GM21515 (cell line): ENCODE measurements at regions not wholly inside any gene's neighbourhood (a gene's known extent, or its start where the extent isn't known, plus 50 kb on each side); places are given as distances from the start of the nearest gene placed in this dataset.

ENCODE experiments used
- ATAC-seq: cut with Tn5 transposase; IDR thresholded peaks from one replicate; pipeline ENCODE4 v1.9.1; 2021; ENCODE audit not compliant: unreplicated experiment

GRCh38 chr4:147303873-147304229 is 177.0 kb upstream of the EDNRA start:
- no peak for ATAC-seq

DNA sequence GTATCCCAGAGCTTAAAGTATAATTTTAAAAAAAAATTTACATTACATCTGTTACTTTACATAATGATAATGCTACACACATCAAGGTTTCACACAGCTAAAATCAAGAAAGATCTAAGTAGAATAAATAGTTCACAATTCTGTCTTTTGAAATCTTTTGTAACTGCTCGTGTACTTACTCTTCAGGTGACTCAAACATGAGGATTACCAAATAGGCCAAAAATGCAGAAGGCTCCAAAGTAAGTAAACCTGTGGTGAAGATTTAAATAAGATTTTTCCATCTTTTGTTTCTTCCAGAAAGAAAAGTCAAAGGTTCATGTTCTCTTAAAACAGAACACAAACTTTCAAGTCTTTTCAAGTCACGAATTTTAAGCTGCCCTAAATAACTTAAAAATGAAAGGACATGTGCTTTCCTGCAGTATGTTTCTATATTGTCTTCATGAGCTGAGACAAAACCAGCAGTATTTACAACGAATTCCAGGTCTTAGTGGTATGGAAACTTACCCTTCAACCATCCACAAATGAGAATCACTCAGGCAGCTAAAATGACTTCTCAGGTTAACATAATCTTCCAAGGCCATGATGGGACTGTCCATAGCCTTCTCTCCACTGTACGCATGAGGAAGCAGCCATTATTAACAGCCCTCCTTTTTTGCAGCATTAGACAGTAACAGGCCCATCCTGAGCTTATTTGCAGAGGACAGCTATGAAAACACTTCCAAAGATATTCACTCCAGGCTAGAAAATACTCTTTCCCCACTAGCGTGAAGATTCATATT is 172.8 kb upstream of the EDNRA start:
- ATAC-seq, result no peak

- ATAC-seq, result no peak
Observed at GRCh38 chr4:147309434-147309833, 171.5 kb upstream of the EDNRA start.

DNA sequence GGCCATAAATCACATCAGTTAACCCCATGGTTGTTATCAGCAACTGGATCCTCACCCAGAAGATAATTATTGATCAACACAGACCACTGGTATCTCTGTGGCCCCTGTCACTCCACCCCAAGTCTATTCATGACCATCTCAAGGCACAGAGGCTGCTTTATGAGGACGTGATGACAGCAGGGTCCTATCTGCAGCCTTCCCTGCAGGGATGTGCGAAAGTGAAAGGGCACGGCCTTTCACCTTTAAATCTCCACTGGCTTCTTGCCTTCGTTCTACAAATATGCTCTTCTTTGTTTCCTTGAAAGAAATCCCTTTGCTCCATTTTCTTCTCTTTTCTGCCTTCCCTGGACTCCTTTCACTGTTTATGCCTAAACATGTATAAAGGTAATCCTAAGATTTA is 170.6 kb upstream of the EDNRA start:
- no peak for ATAC-seq

- ATAC-seq, result no peak
Observed at GRCh38 chr4:147311956-147312355, 168.9 kb upstream of the EDNRA start.

GRCh38 chr4:147312376-147313046 is 168.4 kb upstream of the EDNRA start:
- ATAC-seq, result no peak

DNA sequence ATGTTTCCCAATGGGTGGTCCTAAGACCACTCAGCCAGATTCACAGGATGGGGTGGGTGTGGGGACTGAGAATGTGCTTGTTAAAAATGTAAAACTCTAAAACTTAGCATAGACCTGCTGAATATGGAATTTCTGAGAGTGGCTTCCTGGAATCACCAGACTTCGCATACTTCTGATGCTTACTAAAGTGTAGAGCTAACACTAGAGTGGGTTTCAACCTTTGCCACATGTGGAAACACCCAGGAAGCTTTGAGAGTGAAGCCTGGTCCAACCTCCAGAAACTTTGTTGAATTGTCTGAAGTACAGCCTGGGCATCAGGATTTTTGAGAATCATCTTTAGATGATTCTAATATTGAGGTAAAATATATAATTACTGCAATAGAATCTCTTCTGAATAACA is 167.8 kb upstream of the EDNRA start:
- no peak for ATAC-seq

- no peak for ATAC-seq
Observed at GRCh38 chr4:147318586-147318985, 162.3 kb upstream of the EDNRA start.

DNA sequence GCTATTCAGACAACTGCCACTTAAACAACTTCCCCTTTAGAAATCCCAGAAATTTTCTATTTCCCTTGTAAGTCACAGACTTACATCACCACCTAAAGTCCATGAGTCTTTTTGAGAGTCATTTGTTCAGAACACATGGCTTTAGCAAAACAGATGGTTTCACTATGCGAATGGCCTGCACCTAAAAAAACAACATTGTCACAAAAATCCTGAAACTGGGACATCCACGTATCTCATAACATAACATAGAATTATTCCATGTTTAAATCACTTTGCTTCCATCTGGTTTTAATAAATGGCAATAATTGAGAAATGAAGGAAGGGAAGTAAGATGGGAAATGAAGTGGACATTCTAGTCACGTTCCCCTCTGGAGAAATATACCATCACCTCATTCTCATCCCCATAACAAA is 155.3 kb upstream of the EDNRA start:
- ATAC-seq, result no peak

DNA sequence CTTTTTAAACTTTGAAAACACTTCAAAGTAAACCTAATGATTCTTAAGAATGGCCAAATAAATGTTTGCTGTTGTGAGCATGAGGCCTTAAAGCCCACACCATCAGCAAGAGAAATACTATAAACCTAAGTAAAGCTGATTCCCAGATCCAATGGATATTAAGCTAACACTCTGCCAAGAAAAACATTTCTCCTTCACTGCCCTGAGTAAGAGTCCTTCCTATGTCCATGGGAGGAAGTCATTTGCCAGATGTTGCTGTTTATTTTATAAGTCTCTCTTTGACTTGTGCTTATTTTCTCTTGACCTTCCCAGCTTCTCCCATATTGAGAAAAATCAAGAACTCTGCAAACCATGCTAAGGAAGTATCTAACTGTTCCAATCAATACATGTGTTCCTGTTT is 154.3 kb upstream of the EDNRA start:
- ATAC-seq, result no peak

DNA sequence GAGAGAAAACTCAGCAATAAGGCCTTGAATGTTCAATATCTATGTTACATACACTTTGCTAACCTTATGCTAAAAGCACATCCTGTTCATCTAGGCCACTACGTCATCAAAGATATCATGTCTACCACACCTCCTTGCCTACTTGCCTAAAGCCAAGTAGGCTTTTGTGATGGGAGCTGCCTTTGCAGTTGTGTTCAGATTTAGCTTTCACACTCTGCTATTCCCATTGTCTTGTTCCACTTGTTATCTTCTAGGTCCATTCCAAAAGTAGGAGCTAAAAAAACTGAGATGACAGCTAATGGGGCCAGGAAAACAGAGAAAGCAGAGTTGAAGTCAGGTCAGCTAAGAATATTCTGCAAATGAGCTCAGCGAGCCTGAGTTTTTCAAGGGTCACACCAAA is 153.6 kb upstream of the EDNRA start:
- ATAC-seq, result no peak

- no peak for ATAC-seq
Observed at GRCh38 chr4:147328189-147328588, 152.7 kb upstream of the EDNRA start.

- ATAC-seq, result no peak
Observed at GRCh38 chr4:147328756-147329446, 152.0 kb upstream of the EDNRA start.

DNA sequence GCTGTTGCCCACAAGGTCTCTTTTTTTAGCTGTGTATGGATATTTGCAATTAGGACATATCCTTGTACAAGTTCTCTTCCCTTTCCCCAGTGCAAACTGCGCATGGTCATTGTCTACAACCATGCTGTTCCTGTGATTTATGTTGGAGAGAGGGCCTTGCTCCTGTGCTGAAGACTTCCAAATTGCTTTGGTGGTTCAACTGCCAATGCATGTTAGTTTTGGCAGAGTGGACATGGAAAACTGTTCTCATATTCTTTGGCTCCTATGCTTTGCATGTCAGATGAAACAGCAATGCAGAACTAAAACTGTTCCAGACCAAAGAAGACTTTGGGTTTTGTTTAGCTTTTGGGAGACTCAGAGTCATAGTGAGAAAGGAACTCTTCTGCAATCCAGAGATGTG is 148.8 kb upstream of the EDNRA start:
- no peak for ATAC-seq

DNA sequence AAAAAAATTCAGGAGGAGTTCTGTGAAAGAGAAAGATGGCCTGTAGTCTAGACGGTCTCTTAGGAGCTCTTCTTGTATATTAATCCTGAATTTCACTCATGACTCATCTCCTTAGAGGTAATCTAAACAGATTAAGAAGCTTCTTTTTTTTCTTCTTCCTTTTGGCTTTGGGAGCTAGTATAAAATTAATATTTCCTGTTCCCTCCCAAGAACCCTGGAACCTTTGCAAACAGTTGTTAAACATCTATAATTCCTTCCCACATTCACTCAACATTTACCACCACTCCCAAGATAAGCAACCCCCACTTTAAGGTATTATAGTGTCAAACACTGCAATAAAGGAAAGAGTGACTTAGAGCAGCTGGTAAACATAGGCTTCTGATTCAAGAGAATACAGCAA is 146.4 kb upstream of the EDNRA start:
- no peak for ATAC-seq

DNA sequence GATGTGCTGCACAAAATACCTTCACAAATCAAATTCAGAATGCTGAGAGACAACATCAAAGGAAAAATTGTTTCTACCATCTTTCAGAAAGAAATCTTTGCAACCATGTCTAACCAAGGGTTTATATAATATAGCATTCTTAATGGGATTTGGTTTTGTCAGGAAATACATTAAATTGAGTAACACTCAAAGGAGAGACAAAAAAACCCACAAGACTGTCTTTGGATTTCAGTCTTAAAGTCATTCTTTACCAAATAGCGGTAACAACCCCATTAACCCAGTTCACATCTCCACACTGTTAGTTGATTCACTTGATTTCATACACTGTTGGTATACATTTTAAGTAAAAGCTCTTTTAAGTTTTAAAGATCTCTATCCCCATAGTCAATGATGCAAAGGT is 145.7 kb upstream of the EDNRA start:
- no peak for ATAC-seq

DNA sequence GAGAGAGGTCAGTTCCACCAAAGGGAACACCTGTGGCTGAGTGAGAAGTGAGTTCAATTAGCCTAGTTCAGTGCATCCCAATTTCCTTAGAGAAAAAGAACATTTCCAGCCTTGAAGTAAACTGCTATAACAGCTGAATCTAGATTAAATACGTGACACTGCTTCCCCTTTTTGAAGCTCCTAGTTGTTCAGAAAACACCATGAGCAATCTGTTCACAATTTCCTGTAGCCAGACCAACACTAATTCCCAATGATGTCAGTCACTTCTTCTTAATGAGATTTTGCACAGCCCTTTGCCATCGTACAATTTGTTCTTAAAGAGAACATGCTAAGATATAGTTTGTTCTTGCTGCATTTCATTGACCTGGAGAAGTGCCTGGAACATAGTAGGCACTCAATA is 144.6 kb upstream of the EDNRA start:
- no peak for ATAC-seq

- no peak for ATAC-seq
Observed at GRCh38 chr4:147339100-147339499, 141.8 kb upstream of the EDNRA start.

DNA sequence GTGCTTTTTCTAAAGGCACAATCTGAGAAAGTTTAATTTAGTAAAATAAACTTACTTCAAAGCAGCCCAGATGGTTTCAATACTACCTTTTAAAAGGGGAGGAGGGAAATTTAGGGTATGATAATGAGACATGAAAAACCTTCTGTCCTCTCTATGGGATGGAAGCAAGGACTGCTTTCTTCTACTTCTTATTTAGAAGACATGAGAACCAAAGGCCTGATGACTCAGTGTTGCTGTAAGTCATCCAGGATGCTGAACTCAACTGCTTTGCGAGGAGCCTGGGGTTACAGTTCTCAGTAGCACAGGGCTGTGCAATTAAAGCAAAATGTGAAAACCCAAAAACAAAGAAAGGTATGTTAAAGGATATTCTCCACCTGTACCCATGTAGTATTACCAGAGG is 140.8 kb upstream of the EDNRA start:
- no peak for ATAC-seq

- ATAC-seq, result no peak
Observed at GRCh38 chr4:147340591-147341120, 140.2 kb upstream of the EDNRA start.

DNA sequence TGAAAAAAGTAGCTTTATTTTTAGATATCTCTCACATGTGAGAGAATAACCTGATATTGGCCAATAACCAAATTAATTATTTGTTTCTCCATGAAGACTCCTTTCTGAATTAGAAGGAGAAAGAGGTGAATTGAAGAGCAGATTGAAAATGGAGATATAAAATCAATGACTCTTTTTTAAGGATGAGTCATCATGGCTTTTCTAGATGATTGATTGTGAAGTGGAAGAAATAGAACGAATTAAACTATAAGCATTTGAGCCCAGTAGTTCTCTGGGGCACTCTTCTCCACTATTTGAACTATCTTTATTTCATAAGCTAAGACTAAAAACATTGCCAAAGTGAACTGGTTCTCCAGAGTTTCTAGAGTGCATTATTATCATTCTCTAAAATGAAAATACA is 137.2 kb upstream of the EDNRA start:
- no peak for ATAC-seq

- ATAC-seq, result no peak
Observed at GRCh38 chr4:147345662-147346061, 135.2 kb upstream of the EDNRA start.
